UCSD-AML1 (cell line): ENCODE measurements at regions not wholly inside any gene's neighbourhood (a gene's known extent, or its start where the extent isn't known, plus 50 kb on each side); places are given as distances from the start of the nearest gene placed in this dataset.

Source experiments
- DNase-seq: peaks from one replicate; lab custom pipeline; 2025; ENCODE audit not compliant: unreplicated experiment; lab: John Stamatoyannopoulos, UW

DNA sequence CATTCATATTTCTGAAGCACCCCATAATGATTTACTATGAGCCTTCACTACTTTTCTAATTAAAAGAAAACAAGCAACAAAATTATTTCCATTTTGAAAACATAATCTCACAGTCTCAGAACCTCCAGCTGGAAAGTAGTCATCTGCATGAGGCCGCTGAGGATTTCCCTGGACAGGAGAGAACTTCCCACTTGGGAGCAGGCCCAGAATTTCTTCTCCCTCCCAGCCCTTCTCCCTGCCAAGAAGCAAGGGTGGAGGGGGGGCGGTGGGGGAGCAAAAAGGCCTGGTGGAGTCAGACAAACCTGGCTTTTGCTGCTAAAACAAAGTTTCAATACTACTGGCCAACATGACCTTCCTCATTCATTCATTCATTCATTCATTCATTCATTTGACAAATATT is 167.3 kb downstream of the PJA1 start:
- no peak for DNase-seq

DNA sequence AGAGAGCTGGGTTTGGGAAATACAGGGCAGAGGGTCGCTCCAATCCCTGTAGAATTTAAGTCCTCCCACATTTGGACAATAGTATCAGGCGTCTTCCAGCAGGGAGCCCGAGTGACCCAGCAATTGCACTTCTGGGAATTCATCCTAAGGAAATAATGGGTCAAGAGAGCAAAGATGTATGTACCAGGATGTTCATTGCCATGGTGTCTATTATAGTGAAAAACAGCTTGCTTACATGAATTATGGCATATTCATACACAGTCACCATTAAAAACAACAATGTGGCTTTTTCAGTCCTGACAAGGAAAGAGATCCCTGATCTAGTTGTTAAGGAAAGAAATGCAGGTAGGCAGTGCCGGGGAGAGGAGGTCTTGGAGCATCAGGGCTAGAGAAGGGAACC is 167.7 kb downstream of the PJA1 start:
- no peak for DNase-seq

DNA sequence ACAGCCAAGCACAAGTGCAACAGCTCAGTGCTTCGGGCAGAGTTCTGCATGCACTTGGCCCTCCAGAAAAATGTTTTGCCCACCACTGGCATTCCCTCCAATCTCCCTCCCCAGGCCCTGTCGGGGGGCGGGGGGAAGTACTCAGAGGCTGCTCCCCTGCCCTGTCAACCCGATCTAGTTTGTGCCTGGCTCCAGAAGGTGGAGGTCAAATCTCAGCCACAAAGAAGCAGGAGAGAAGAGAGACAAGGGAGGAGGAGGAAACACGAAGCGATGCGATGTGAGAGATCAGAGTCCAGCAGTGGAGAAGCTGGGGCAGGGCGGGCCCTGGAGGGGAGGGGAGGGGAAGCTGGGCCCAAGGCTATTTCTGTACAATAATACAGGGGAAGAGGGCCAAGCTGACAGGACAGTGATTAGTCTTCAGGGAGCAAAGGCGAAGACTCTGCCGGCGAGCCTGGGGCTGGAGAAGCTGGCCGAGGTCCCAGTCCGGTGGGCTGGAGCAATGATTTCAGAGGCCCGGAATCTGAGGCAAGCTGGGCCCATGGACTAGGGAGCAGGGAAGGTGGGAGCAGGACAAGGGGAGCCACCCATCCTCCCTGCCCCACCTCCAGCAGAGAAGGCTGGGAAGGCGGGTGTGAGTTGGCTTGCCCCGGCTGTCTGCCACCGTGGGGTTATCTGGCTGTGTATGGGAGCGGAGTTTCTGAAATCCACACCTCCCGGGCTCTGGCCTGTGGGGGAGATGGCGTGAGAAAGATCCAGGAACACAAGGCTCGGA is 167.1 kb downstream of the EFNB1 start:
- DNase-seq = no peak

DNA sequence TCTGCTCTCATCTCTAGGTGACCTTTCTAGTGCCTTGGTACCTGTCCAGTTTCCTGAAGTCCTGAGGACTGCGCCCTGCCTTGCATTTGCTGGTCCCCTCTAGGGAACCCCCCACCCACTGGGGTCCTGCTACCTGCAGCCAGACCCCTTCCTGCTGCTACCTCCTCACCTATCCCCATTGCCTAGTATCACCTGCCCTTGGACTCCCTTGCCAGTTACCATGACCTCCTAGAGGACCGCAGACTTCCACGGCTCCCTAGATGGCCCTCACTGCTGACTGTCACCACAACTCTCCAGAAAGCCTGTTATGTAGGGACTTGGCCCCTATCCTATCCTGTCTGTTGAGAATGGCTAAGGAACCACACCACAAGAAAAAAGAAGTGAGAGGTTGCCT is 166.6 kb downstream of the EFNB1 start:
- DNase-seq = no peak

DNA sequence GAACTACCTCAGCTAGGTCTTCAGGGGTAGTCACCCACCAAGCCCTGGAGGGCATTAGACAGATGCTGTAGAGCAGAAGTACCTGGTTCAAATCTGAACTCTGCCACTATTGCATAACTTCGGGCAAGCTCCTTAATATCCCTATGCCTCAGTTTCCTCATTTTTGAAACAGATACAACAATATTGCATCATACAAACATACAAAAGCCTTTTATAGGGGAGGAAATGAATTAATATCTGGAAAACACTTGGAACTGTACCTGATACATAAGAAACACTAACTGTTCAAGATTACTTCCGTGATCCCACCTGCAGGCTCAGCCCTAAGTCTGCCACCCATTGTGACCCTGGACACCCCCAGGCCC is 166.1 kb downstream of the EFNB1 start:
- no peak for DNase-seq

DNA sequence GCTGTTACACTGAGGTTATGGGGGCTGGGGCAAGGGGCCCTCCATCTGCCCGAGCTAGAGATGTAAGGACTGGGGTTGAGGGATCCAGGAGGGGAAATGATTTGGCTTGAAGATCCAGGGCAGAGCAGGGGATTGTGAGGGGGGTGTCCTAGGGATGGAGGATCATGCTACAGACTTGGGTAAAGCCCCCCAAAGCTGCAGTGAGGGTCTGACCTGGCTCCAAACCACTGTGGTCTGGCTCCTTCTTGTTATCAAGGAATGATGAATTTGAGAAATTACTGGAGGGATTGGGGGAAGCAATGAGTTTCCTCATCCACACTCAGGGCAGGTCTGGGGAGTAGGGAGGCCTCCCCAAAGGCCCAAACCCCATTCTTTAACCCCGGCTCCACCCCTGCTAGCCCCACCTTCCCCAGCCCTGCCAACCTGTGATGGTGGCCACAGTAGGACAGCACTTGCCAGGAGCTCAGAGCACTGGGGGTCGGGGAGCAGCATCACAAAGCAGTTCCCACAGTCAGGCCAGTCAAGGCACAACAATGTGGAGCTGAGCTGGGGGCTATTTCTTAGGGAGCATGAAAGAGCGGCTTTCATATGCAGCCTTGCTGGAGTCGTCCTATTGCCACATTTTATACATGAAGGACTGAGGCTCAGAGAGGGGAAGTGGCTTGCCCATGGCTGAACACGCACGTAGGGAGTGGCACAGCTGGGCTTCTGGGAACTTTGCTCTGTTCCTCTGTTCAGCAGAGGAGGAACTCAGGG is 165.5 kb downstream of the EFNB1 start:
- no peak for DNase-seq

DNA sequence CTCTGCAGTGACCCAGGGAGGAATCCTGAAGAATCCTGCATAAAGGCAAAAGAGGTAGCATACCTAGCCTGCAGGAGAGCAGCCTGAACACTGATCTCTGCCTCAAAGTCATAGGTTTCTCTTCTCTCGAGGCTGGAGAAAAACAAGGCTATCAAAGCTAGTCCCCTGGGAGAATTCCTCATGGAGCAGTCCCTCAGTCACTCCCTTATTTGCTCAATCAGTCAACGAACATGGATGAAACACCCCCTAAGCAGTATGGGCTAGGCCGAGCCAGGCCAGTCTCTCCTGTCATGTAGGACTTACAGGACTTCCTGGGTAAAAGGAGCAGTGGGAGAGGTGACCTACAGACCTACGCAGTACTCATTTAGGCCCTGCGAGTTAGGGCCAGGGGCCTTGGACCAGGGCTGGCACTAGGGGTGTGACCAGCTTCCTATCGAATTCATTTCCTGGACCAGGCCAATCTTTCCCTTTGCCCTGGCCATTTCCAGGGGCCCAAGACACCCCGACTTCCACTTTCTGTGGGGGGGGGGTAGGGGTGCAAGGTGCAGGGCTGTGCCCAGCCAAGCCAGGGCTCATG is 164.1 kb downstream of the EFNB1 start:
- DNase-seq = no peak

DNA sequence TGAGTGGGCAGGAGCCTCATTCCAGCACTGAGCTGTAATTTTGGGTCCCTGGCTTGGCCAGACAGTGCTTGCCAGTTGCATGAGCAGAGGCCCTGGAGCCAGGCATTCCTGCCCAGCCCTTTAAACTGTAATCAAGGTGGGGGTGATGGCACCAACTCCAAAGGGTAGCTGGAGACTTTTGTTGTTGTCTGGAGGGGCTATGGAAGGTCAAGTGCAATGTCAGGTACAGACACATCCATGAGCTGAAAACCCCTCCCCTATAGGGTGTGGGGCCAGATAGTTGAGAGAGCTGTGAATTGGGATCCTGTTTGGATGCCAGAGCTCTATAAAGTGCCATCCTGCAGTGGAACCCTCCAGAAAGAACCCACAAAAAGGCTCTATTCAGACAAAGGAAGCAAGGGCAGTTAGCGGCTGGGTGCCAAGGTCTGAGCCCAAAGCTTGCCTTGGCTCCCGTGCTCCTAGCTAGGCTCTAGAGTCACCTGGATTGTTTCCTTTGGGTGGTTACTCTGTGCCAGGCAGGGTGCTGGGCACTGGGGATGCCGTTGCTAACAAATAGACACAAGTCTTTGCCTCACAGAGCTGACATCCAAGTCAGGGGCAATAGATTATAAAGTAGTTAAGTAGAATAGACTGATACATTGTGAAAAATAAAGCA is 163.0 kb downstream of the EFNB1 start:
- DNase-seq = no peak

DNA sequence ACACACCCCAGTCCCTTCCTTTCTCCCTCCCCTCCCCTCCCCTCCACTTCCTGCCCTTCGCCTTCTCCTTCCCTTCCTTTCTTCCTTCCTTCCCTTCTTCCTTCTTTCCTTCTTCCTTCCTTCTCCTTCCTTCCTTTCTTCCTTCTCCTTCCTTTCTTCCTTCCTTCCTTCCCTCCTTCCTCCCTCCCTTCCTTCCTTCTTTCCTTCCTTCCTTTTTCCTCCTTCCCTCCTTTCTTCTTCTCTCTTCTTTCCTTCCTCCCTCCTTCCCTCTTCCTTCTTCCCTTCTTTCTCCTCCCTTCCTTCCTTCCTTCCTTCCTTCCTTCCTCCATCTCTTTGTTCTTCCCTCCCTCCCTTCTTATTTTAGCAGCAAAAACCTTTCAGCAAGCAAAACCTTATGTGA is 162.1 kb downstream of the EFNB1 start:
- no peak for DNase-seq

DNA sequence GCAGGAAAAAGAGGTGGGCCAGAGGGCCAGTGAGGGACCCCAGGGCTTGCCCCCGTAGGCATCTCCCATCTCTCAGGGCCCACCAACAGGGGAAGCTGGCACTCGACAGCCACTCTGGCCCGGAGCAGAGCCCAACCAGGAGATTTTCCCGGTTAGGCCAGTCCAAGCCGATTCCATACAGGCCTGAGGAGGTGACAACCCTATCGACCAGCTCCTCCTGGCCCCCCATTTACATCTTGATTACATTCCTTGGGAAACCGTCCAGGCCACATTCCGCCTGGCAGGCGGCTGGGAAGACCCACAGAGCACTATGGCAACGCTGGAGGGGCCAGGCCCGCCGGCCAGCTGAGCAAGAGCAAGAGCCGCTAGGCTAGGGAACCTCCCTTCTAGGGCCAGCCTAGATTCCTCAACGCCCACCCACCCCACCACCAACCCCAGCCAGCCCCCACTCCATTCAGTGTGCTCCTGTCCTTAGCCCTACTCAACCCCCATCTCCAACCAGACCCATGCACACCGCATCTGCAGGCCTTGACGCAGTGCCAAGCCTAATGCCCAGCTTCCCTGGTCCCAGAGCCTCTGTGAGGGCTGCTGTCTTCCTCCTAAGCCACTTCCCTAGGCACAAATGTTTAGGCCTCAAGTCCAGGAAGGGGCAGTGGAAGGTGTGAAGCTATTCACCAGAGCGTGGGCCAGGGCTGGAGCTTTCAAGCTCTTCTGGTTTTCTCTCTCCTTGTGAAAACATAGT is 161.2 kb downstream of the EFNB1 start:
- DNase-seq = no peak

DNA sequence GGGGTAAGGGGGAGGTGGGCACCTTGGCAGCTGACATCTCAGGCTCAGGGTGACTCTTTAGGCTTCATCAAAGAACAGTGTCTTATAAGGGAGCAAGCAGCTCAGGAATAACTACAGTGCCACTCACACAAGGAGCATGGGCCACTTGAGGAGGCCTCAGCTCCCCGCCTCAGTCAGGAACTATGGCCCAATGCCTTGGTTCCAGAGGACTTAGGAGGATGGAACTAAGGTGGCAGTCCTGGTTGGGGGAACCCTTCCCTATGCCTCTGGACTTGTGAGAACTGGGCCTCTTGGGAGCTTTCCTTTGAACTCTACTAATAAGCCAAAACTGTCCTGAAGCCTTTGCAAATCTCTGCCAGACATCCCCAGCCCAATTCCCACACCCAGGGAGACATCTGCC is 160.6 kb downstream of the EFNB1 start:
- DNase-seq = no peak

DNA sequence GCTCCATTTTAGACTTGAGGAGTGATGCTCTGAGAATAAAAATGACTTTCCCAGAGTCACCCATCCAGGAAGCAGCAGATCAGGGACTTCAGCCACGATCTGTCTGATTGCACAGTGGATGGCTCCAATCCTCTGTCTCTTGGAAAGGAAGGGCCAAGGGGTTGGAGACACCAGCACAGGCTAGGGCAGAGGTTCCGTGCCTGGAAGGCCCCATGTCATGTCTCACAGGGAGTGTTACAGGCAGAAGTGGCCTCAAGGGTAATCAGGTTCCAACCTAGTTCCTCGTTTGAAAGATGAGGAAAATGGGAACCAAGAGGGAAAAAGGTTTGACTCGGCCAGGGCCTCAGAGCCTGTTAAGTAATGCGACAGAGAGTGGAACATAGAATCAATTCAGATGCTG is 160.0 kb downstream of the EFNB1 start:
- DNase-seq = no peak

DNA sequence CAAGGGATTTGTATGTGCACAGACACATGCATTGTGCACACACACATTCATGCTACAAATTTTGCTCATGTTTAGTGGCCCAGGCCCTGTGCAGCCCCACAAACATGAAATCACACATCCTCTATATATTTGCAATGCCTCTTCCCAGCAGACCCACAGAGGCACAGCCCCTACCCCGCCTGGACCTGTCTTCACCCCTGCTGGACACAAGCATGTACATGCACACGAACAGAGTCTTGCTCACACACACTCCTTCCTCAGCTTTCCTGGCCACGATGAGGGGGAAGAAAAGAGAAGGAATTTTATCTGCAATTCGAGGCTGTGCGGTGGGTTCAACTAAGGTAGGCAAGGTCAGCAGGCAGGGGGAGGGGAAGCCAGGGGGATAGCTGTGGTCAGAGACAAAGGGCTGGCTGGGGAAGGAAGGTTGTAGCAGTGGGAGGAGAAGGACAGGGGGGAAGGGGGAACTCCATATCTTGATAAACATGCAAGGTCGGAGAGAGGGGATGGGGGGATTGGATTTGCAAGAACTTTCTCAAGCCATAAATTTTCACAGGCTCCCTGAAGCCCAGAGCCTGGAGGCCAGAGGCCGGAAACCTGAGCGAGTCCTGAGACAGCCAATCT is 156.4 kb downstream of the EFNB1 start:
- no peak for DNase-seq

DNA sequence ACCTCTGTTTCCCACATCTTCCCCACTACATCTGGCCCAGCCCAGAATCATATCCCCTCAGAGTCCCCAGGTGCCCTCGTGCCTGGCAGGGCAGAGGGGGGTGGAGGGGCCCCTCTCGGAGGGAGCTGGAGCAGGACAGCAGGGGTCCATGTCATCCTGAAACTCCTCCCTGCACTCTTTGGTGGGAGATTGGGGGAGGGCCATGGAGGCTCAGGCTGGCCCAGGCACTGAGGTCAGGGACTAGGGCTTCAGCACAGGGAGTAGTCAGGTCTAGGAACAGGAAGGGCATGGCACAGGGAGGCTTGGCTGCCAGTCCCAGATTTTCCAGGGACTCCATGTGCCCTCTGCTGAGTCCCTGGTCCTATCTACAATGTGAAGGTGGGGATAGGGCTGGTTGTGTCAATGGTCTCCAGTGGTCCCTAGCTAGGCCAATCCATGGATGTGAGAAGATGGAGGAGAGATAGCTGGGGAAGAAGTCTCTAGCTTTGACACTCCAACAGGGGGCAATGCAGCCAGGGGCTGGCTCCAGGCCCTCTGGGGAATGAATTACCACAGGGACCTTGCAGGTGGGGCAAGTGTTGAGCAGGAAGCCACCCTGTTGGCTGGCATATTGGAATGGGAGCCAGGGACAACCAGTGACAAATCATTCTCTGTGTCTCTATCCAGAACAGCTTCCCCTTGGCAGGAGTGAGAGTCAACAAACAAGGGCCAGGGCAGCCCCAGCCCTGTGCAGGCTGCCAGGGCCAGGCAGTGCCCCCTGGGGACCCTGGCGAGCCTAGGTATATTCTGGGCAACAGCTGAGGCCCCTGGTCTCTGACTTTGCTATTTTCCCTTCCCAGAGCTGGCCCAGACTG is 154.4 kb downstream of the EFNB1 start:
- no peak for DNase-seq

DNA sequence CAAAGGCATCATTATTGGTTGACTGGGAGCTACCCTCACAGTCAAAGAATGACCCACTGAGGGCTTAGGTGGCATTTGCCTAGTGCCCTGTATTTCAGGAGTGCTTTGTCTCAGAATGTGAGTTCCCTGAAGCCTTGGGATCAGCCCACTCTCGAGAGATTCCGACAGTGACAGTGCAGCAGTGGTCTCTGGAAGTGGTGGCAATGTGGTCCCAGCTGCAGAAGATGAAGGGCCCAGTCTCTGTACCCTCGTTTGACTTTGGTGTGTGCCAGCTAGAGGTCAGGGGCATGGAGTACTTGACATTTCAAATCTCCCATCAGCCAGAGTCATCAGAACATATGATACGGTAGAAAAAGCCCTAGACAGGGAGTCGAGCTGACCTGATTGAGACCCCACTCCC is 153.7 kb downstream of the EFNB1 start:
- DNase-seq = no peak

DNA sequence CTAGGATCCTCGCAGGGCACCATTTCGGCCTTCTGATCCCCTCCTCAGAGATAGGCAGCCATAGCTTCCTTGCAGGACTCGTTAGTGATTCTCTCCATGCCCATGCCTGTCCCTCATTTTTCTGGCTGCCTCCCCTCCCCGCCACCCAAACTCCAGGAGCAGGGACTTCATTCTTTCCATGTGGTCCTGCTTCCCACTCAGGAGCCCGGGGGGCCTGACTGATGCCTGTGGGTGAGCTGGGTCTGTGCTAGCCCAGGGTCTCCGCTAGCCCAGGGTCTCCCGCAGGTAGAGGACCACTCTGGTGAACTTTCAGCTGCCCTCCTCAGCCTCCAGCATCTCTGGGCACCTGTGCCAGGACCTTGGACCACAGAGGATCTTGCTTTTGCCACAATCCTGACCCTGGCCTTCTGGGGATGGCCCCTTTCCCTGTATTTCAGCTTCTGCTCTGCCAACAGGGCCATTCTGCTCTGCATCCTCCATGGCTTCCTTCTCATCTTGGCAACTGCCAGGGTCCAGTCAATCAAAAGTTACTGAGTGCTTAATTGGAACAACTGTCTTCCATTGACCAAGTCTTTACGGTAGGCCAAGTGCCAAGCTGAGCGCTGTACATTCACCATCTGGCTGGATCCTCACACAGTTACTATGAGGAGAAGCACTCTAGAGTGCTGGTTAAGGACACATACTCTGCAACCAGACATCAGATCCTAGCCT is 152.2 kb downstream of the EFNB1 start:
- DNase-seq = no peak

DNA sequence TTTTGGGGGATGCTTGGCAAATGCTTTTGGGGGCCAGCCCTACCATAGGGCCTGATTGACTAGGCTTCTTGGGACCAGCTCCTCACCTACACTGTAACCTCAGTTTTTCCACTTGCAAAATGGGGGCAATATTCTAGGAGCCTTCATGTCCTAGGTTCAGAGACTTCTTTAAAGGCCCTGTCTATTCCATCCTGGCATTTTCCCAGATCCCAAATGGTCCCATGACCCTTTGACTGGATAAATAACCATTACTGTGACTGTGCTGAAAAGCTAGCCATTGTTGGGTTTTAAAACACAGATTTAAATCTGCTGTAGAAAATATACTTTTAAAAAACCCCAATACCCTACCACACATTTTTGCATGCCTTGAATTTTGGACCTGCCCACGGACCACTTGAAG is 149.8 kb downstream of the EFNB1 start:
- no peak for DNase-seq

DNA sequence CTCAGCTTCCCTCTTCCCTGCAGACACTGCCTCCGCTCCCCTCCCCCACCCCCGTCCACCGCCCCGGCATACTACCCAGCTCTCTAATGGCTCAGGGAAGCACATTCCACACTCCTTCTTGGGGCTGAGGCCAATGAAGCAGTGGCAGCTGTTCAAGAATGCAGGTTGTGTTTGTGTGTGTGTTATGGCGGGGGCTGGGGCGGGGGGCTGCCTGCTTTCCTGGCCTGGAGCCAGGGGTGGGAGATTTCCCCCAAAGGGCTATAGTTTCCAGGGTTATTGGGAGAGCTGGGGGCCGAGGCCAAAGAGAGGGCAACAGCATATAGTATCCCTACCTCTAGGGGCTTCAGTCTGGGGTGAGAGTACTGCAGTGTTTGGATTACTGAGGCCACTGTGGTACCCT is 149.4 kb downstream of the EFNB1 start:
- DNase-seq = no peak

DNA sequence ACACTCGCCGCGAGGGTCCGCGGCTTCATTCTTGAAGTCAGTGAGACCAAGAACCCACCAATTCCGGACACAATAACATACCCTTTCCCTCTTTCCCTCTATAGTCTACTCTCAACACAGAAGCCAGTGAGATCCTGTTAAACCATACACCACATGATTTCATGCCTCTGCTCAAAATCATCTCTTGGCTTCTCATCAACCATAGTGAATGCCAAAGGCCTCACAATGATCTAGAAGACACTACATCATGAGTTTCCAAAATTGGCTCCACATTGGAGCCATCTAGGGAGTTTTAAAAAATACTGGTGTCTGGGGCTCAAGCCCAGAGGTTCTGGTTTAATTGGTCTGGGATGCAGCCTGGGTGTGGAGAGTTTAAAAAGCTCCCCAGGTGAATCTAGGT is 124.5 kb downstream of the EFNB1 start:
- no peak for DNase-seq
